Vagina (tissue), 2 donors: ENCODE measurements at regions not wholly inside any gene's neighbourhood (a gene's known extent, or its start where the extent isn't known, plus 50 kb on each side); places are given as distances from the start of the nearest gene placed in this dataset.

Source experiments
- POLR2A ChIP-seq, 2 donors: fragments of 450-650 bp; IDR thresholded peaks; one replicate each; pipeline ENCODE4 v1.6.1; 2017; ENCODE audit warnings: antibody characterized with exemption in 2 of 2, mild to moderate bottlenecking in 2 of 2, moderate library complexity in 2 of 2
- POLR2AphosphoS5 ChIP-seq, 2 donors: sonication (generic); formaldehyde crosslinking; IDR thresholded peaks; one replicate each; pipeline ENCODE4 v1.9.0; 2017; ENCODE audit warnings: antibody characterized with exemption in 2 of 2, mild to moderate bottlenecking in 2 of 2, low read depth in 1 of 2; ENCODE audit not compliant: insufficient read depth in 1 of 2

GRCh38 chr5:103800741-103801495 lies 238.3 kb upstream of the NUDT12 start:
- TF ChIP-seq POLR2A (IDR thresholded peaks at IDR 0.05), result no peak
- no peak for TF ChIP-seq POLR2AphosphoS5 (IDR thresholded peaks at IDR 0.05; ENCODE audit: insufficient read depth in 1 of 2, low read depth in 1 of 2)
